ENCODE measurements at regions not wholly inside any gene's neighbourhood (a gene's known extent, or its start where the extent isn't known, plus 50 kb on each side); places are given as distances from the start of the nearest gene placed in this dataset.
A peak's percentile ranks its signal among the peaks of the same experiment; 100 is the strongest.

- no peak for FAIRE-seq
Measured at GRCh38 chr5:62130107-62130506, 175.9 kb upstream of the KIF2A start.

GRCh38 chr5:62132276-62132675 is 173.7 kb upstream of the KIF2A start:
- FAIRE-seq = no peak

GRCh38 chr5:62133426-62133825 is 172.6 kb upstream of the KIF2A start:
- no peak for FAIRE-seq

DNA sequence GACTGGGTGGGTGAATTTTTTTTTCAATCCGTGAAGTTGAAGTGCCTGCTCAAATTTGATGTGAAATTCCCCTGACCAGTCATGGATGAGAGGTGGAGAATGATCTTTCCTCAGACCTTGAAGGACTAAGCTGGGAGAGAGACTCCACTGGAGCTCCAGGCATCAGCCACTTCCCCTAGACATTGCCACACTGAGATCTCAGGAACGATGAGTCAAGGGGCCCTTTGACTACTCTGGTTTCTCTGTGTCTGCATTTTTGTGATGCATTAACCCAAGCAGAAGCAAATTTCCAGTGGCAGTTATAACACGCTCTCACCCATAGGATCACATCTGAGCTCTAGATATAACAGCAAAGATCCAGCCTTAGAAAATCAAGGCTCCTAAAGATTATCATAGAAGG is 171.2 kb upstream of the KIF2A start:
- no peak for FAIRE-seq

- no peak for FAIRE-seq
Measured at GRCh38 chr5:62137628-62138027, 168.4 kb upstream of the KIF2A start.

GRCh38 chr5:62138607-62139006 is 167.4 kb upstream of the KIF2A start:
- no peak for FAIRE-seq

- no peak for FAIRE-seq
Measured at GRCh38 chr5:62139741-62140140, 166.3 kb upstream of the KIF2A start.

- FAIRE-seq = no peak
Measured at GRCh38 chr5:62142351-62142750, 163.7 kb upstream of the KIF2A start.

DNA sequence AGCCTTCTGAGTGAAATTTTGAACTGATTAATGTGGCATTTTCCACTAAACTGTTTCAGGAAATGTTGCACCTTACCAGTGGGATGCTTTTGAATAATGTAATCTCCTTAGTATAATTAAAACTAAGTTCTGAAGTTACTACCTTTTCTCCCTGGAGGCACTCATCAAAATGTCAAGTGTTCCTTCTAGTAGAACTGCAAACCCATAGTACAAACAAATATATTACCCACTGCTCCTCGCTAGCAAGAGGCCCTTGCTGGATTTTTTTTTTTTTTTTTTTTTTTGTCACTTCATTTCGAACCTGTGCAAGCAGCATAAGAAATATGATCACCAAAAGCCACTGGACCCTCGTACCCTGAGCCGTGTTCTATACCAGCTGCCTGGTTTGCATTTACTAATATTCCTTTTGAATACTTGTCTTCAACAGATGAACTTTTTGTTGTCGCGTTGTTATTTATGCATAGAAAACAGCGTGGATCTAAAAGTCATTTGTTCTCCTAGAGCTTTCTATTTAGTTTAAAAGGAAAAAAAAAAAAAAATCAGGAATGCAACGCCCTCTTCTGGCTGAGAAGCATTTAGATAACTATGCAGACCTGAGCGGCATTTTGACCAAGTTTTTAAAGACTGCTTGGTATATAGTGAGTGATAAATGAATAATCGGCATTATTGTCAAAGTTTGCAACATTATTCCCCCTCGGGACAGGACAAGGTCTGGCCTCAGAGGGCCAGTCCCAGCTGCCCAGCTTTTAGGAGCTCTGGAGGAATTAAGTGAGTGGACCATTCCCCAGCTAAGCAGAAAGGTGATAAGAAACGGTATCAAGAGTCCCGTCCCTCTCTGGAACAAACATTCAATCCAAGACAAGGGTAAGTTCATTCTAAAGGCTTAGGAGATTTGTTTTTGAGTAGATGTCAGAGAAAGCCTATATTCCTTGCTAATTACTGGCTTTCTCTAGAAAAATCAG is 162.5 kb upstream of the KIF2A start:
- peak; percentile 88 for FAIRE-seq

DNA sequence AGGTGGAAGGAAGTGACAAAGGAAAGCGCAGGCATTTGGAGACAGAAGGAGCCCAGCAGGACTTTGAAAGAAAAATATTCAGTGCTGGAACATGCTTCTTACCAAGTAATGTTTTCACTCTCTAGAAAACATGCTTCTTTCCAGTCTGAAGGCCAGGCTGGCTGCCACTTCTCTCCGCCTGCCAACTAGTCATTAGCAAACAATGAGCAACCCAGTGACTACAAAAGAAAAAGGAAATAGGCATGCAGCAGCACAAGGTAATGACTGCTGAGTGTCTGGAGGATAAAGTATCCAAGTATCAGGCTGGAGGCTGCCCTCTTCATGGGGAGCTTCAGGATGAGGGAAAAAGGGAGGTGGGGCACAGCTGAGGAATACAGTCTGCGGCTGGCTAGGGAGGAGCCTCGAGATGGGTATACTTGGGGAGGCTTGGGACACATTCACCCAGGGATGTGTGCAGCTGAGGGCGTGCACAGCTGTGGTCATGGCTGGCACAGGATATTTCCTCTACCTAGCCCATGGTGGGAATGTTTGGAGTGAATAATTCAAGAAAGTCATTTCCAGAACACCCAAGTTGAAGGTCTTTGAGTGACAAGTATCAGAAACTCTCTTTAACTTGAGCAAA is 161.5 kb upstream of the KIF2A start:
- no peak for FAIRE-seq

- FAIRE-seq = no peak
Measured at GRCh38 chr5:62149879-62150278, 156.1 kb upstream of the KIF2A start.

GRCh38 chr5:62152394-62153087 is 153.5 kb upstream of the KIF2A start:
- FAIRE-seq = no peak

GRCh38 chr5:62154758-62155157 is 151.2 kb upstream of the KIF2A start:
- FAIRE-seq = no peak

DNA sequence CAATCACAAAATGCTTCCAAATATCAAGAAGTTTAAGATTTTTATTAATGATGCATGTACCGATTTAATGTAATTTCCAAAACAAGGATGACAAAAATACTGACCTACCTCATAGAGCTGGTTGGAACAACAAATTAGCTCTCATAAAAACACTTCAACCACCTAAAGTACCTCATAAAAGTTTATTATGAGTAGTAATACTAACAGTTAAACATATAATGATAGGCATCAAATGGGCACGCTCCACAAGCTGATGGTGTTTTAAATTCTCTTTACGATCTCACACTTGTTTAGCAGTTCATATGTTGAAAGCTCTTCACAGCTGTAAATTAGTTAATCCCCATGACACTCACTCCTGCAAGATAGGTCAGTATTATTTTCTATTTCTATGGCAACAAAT is 150.0 kb upstream of the KIF2A start:
- FAIRE-seq = no peak

GRCh38 chr5:62167561-62168057 is 138.4 kb upstream of the KIF2A start:
- FAIRE-seq = no peak

GRCh38 chr5:62168506-62169281 is 137.3 kb upstream of the KIF2A start:
- FAIRE-seq = no peak

- no peak for FAIRE-seq
Measured at GRCh38 chr5:62178258-62178657, 127.7 kb upstream of the KIF2A start.

DNA sequence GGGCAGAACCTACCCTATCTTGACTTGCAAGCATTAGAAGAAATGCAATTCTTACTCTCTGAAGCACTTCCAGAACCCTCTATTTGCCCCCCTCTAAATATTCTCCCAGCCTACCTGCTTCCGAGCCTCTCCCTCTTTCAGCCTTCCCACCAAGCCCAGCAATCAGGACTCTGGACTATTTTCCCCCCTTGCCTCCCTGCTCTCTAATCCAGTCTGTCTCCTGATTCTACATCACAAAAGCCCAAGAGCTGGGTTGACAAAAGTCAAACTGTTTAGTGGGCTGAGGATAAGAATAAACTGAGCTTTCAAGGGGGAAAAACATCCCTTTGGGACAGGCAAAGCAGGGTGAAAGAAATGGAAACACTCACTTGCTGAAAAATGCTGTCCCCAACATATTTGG is 123.2 kb upstream of the KIF2A start:
- FAIRE-seq = no peak

GRCh38 chr5:62183727-62184126 is 122.3 kb upstream of the KIF2A start:
- no peak for FAIRE-seq

DNA sequence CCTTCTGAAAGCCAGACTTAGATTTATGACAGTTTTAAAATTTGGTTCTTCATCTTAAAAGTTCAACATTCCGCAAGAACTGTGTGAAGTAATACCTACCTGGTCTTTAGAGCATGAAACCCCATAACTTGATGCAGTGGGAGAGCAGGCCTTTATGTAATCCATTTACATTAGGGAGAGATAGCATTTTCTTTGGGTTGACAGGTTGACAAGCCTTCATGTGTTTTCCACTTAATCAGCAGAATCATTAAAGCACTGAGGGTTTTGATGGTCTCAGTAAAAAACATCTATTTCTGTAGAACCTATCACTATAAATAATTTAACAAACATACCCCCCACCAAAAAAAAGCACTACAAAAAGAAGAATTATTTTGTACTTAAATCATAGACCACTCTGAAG is 121.6 kb upstream of the KIF2A start:
- FAIRE-seq = no peak

- no peak for FAIRE-seq
Measured at GRCh38 chr5:62190173-62190572, 115.8 kb upstream of the KIF2A start.

- no peak for FAIRE-seq
Measured at GRCh38 chr5:62190931-62191330, 115.1 kb upstream of the KIF2A start.

- no peak for FAIRE-seq
Measured at GRCh38 chr5:62192958-62193357, 113.0 kb upstream of the KIF2A start.

Data from G401.6 (cell line).